SU-DHL-6 (cell line): ENCODE measurements at regions not wholly inside any gene's neighbourhood (a gene's known extent, or its start where the extent isn't known, plus 50 kb on each side); places are given as distances from the start of the nearest gene placed in this dataset.

Experiments
- H2AFZ ChIP-seq: fragments of 200-600 bp; sonication (generic); 2 replicates; pipeline ENCODE4 v1.6.1; 2014; ENCODE audit warnings: low read depth, mild to moderate bottlenecking, moderate library complexity, mixed read lengths, antibody characterized with exemption, low read length; ENCODE audit not compliant: severe bottlenecking
- H3F3A ChIP-seq: fragments of 200-600 bp; shearing (Covaris generic); 2 replicates; pipeline ENCODE4 v1.6.0; 2016; ENCODE audit warnings: antibody characterized with exemption, mild to moderate bottlenecking; ENCODE audit not compliant: insufficient read depth
- H3K27ac ChIP-seq: fragments of 200-600 bp; sonication (generic); 2 replicates; pipeline ENCODE4 v1.5.1; 2016; ENCODE audit warnings: low read depth, mild to moderate bottlenecking, low read length, moderate library complexity, mixed read lengths
- H3K27me3 ChIP-seq: fragments of 200-600 bp; sonication (generic), shearing (Covaris generic); 2 replicates; pipeline ENCODE4 v1.6.0; 2014; ENCODE audit warnings: mild to moderate bottlenecking, low read length
- H3K36me3 ChIP-seq: fragments of 200-600 bp; sonication (generic); 2 replicates; pipeline ENCODE4 v1.6.1; 2014; ENCODE audit warnings: mild to moderate bottlenecking, low read length, mixed read lengths
- H3K4me2 ChIP-seq: fragments of 300-600, 200-600 bp; shearing (Covaris generic), sonication (generic); 2 replicates; pipeline ENCODE4 v1.6.0; 2014; ENCODE audit warnings: low read length, low read depth, mild to moderate bottlenecking; ENCODE audit not compliant: poor library complexity, severe bottlenecking
- H3K4me3 ChIP-seq: fragments of 200-600 bp; sonication (generic); 2 replicates; pipeline ENCODE4 v1.5.1; 2014; ENCODE audit warnings: antibody characterized with exemption, low read length, mild to moderate bottlenecking, mixed read lengths; ENCODE audit not compliant: insufficient read depth, poor library complexity, severe bottlenecking
- H3K79me2 ChIP-seq: fragments of 200-600 bp; sonication (generic); 2 replicates; pipeline ENCODE4 v1.6.1; 2014; ENCODE audit warnings: mild to moderate bottlenecking, low read length, moderate library complexity; ENCODE audit not compliant: insufficient read depth
- H3K9ac ChIP-seq: fragments of 200-600 bp; sonication (generic); 2 replicates; pipeline ENCODE4 v1.7.0; 2014; ENCODE audit warnings: mild to moderate bottlenecking, low read length
- H3K9me2 ChIP-seq: fragments of 200-600 bp; sonication (generic); replicated peaks from 2 replicates; pipeline ENCODE4 v1.6.1; 2014; ENCODE audit warnings: low read length; ENCODE audit not compliant: insufficient read depth
- H3K9me3 ChIP-seq: fragments of 200-600 bp; sonication (generic); 2 replicates; pipeline ENCODE4 v1.6.1; 2014; ENCODE audit warnings: low read length, mixed read lengths; ENCODE audit not compliant: insufficient read depth
- H4K20me1 ChIP-seq: fragments of 200-600 bp; sonication (generic); 2 replicates; pipeline ENCODE4 v1.6.1; 2014; ENCODE audit warnings: low read depth, mild to moderate bottlenecking, antibody characterized with exemption, low read length, moderate library complexity, mixed read lengths
- EZH2phosphoT487 ChIP-seq: fragments of 200-600 bp; sonication (generic), shearing (Covaris generic); conservative IDR thresholded peaks from 2 replicates; pipeline ENCODE4 v1.6.1; 2018; ENCODE audit warnings: mild to moderate bottlenecking, antibody characterized with exemption, low read length, moderate library complexity, mixed read lengths
- TF ChIP-seq, protein P1 (sequence below): fragments of 200-600 bp; sonication (generic); IDR thresholded peaks from one replicate; pipeline ENCODE4 v1.5.1; 2017; ENCODE audit warnings: antibody characterized with exemption, mild to moderate bottlenecking, low read length, moderate library complexity; ENCODE audit not compliant: insufficient read depth, poor library complexity, severe bottlenecking

DNA sequence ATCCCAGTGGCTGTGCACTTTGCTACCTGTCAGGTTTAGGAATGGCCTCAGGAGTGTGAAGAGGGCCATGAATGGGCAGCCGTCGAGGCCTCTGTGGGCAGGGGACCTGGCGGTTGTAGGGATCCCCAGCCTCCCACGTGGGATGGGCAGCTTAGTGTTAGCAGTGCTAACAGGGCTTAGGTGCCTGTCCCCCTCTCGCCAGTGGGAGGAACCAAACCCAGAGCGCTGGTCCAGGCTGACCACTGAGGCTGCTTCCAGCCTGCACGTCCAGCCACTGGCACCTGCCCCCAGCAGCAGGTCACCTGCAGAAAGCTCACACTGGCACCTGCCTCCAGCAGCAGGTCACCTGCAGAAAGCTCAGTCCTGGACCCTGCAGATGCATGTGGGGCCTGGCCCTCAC, 162.2 kb upstream of the CIBAR2 start:
- no peak overlapping the region for H3K9ac ChIP-seq

DNA sequence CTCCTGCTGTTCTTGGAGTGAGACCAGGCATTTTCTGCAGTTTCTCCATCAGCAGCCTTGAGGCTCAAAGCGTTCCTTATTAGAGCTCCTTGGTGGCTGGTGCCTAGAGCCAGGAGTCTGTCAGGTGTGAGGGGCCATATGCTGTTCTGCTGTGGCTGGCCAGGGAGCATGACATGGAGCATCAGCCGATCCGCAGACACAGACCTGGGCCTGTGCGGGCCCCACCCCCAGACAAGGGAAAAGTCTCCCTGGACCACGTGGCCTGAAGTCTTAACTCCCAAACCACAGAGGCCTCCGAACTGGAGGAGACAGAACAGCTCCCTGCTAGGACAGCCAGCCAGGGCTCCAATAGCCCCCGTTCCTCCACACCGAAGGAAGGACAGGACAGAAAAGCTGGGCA, 162.7 kb upstream of the CIBAR2 start:
- no peaks in the 10 kb centered on the region for H3K27me3 ChIP-seq
- H3K27ac ChIP-seq: no peak overlapping the region
- H3K9me3 ChIP-seq: no peaks in the 10 kb centered on the region
- no peak overlapping the region for H3K4me2 ChIP-seq
- H3K79me2 ChIP-seq: no peaks in the 10 kb centered on the region
- TF ChIP-seq, protein P1, sequence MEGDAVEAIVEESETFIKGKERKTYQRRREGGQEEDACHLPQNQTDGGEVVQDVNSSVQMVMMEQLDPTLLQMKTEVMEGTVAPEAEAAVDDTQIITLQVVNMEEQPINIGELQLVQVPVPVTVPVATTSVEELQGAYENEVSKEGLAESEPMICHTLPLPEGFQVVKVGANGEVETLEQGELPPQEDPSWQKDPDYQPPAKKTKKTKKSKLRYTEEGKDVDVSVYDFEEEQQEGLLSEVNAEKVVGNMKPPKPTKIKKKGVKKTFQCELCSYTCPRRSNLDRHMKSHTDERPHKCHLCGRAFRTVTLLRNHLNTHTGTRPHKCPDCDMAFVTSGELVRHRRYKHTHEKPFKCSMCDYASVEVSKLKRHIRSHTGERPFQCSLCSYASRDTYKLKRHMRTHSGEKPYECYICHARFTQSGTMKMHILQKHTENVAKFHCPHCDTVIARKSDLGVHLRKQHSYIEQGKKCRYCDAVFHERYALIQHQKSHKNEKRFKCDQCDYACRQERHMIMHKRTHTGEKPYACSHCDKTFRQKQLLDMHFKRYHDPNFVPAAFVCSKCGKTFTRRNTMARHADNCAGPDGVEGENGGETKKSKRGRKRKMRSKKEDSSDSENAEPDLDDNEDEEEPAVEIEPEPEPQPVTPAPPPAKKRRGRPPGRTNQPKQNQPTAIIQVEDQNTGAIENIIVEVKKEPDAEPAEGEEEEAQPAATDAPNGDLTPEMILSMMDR: no peak
- TF ChIP-seq EZH2phosphoT487: no peak
- H3K36me3 ChIP-seq: no peaks in the 10 kb centered on the region
- no peak overlapping the region for H2AFZ ChIP-seq
- no peak overlapping the region for H3K4me3 ChIP-seq
- H3K9ac ChIP-seq: no peak overlapping the region
- no peaks in the 10 kb centered on the region for H4K20me1 ChIP-seq
- H3K9me2 ChIP-seq: no peaks in the 10 kb centered on the region
- H3F3A ChIP-seq: no peaks in the 10 kb centered on the region

More for the DNA sequence above, 162.2 kb upstream of the CIBAR2 start:
- no peaks in the 10 kb centered on the region for H3K36me3 ChIP-seq
- H3K27me3 ChIP-seq: no peaks in the 10 kb centered on the region
- H4K20me1 ChIP-seq: no peaks in the 10 kb centered on the region
- no peak overlapping the region for H3K4me3 ChIP-seq
- no peak overlapping the region for H3K4me2 ChIP-seq
- no peaks in the 10 kb centered on the region for H3K79me2 ChIP-seq
- no peak overlapping the region for H2AFZ ChIP-seq
- H3K9me3 ChIP-seq: no peaks in the 10 kb centered on the region
- TF ChIP-seq EZH2phosphoT487: no peak
- TF ChIP-seq, protein P1: no peak
- no peaks in the 10 kb centered on the region for H3F3A ChIP-seq
- H3K9me2 ChIP-seq: no peaks in the 10 kb centered on the region
- H3K27ac ChIP-seq: no peak overlapping the region

- H3K9me2 ChIP-seq: no peaks in the 10 kb centered on the region
- TF ChIP-seq EZH2phosphoT487: no peak
- TF ChIP-seq, protein P1: peak; percentile 66
- no peak overlapping the region for H2AFZ ChIP-seq
- H3K4me3 ChIP-seq: no peak overlapping the region
- H3K36me3 ChIP-seq: no peaks in the 10 kb centered on the region
- H3K9me3 ChIP-seq: no peaks in the 10 kb centered on the region
- H3F3A ChIP-seq: no peaks in the 10 kb centered on the region
- H4K20me1 ChIP-seq: no peaks in the 10 kb centered on the region
- H3K9ac ChIP-seq: no peak overlapping the region
- H3K4me2 ChIP-seq: no peak overlapping the region
- no peak overlapping the region for H3K27ac ChIP-seq
- H3K79me2 ChIP-seq: no peaks in the 10 kb centered on the region
- no peaks in the 10 kb centered on the region for H3K27me3 ChIP-seq
These were observed 163.4 kb upstream of the CIBAR2 start for GRCh38 chr16:85275533-85276249.
